Hepatocyte (in vitro differentiated cells): ENCODE measurements at regions not wholly inside any gene's neighbourhood (a gene's known extent, or its start where the extent isn't known, plus 50 kb on each side); places are given as distances from the start of the nearest gene placed in this dataset.
"Not testable (repeated sequence)": the region's sequence is repeated elsewhere in the genome, so short reads cannot be mapped to it uniquely, and the experiment has no call there.

ENCODE experiments used
- DNase-seq: peaks from one replicate; pipeline ENCODE4 v3.0.0-alpha.2; 2016; ENCODE audit warnings: low spot score
- H2AFZ ChIP-seq: fragments of 200-600 bp; sonication (generic); 2 replicates; pipeline ENCODE4 v1.6.0; 2016; ENCODE audit warnings: antibody characterized with exemption, mild to moderate bottlenecking
- H3K27ac ChIP-seq: fragments of 200-600 bp; sonication (generic); 2 replicates; pipeline ENCODE4 v1.5.1; 2016; ENCODE audit warnings: mild to moderate bottlenecking
- H3K27me3 ChIP-seq: fragments of 200-600 bp; sonication (generic); 2 replicates; pipeline ENCODE4 v1.6.1; 2016
- H3K36me3 ChIP-seq: fragments of 200-600 bp; sonication (generic); replicated peaks from 2 replicates; pipeline ENCODE4 v1.5.1; 2016; ENCODE audit warnings: low read depth; ENCODE audit not compliant: insufficient read depth
- H3K4me1 ChIP-seq: fragments of 200-600 bp; sonication (generic); 2 replicates; pipeline ENCODE4 v1.5.1; 2016; ENCODE audit warnings: mild to moderate bottlenecking, moderate library complexity; ENCODE audit not compliant: insufficient read depth
- H3K4me2 ChIP-seq: fragments of 200-600 bp; sonication (generic); 2 replicates; pipeline ENCODE4 v1.6.0; 2016
- H3K4me3 ChIP-seq: fragments of 200-600 bp; sonication (generic); 2 replicates; pipeline ENCODE4 v1.5.1; 2016; ENCODE audit warnings: mild to moderate bottlenecking
- H3K79me2 ChIP-seq: fragments of 200-600 bp; sonication (generic); 2 replicates; pipeline ENCODE4 v1.6.0; 2017; ENCODE audit warnings: mild to moderate bottlenecking
- H3K9me2 ChIP-seq: fragments of 200-600 bp; sonication (generic); replicated peaks from 2 replicates; pipeline ENCODE4 v1.6.0; 2017; ENCODE audit warnings: mild to moderate bottlenecking; ENCODE audit not compliant: insufficient read depth
- H3K9me3 ChIP-seq: fragments of 200-600 bp; sonication (generic); 2 replicates; pipeline ENCODE4 v1.5.1; 2016; ENCODE audit warnings: low read depth, mild to moderate bottlenecking
- H4K20me1 ChIP-seq: fragments of 200-600 bp; sonication (generic); 2 replicates; pipeline ENCODE4 v1.6.0; 2016; ENCODE audit warnings: mild to moderate bottlenecking; ENCODE audit not compliant: insufficient read depth, poor library complexity, severe bottlenecking
- CTCF ChIP-seq: fragments of 200-600 bp; sonication (generic); IDR thresholded peaks from 2 replicates; pipeline ENCODE4 v1.5.1; 2016; ENCODE audit warnings: antibody characterized with exemption, mild to moderate bottlenecking; ENCODE audit not compliant: poor library complexity
- EZH2 ChIP-seq: fragments of 200-600 bp; sonication (generic); IDR thresholded peaks from 2 replicates; pipeline ENCODE4 v1.6.1; 2016; ENCODE audit warnings: antibody characterized with exemption, mild to moderate bottlenecking, borderline replicate concordance
- EZH2phosphoT487 ChIP-seq: fragments of 200-600 bp; sonication (generic); IDR thresholded peaks from one replicate; pipeline ENCODE4 v1.6.1; 2018; ENCODE audit warnings: antibody characterized with exemption, mild to moderate bottlenecking, low read depth, moderate library complexity; ENCODE audit not compliant: unreplicated experiment, severe bottlenecking
- WGBS: methylation state at CpG from one replicate; pipeline ENCODE4 v1.1.6; 2016; ENCODE audit warnings: low lambda C conversion rate; ENCODE audit errors: missing lambda C conversion rate; 5-methylcytosine and 5-hydroxymethylcytosine counted together

GRCh38 chr5:82882316-82882715 is 194.9 kb downstream of the TMEM167A start:
- peaks cover 5% of the 10 kb centered on the region for H3K4me1 ChIP-seq
- H2AFZ ChIP-seq: no peak overlapping the region
- no peaks in the 10 kb centered on the region for H3K9me2 ChIP-seq
- H3K4me2 ChIP-seq: no peak overlapping the region
- H3K27ac ChIP-seq: no peak overlapping the region
- peaks cover 3% of the 10 kb centered on the region for H3K9me3 ChIP-seq
- no peak overlapping the region for H3K4me3 ChIP-seq
- H4K20me1 ChIP-seq: no peaks in the 10 kb centered on the region
- TF ChIP-seq EZH2: no peak
- TF ChIP-seq EZH2phosphoT487: no peak
- no peak for TF ChIP-seq CTCF
- no peak for DNase-seq
- H3K36me3 ChIP-seq: no peaks in the 10 kb centered on the region
- H3K79me2 ChIP-seq: no peaks in the 10 kb centered on the region
- no peaks in the 10 kb centered on the region for H3K27me3 ChIP-seq

GRCh38 chr5:82881571-82882174 is 195.5 kb downstream of the TMEM167A start:
- Histone ChIP-seq H3K9me2 (no peaks in the 10 kb centered on the region), H3K79me2 (no peaks in the 10 kb centered on the region), H2AFZ (no peak overlapping the region), H3K27ac (no peak overlapping the region), H4K20me1 (no peaks in the 10 kb centered on the region), H3K27me3 (no peaks in the 10 kb centered on the region), H3K4me1 (peaks cover 5% of the 10 kb centered on the region), H3K4me2 (no peak overlapping the region), H3K9me3 (peaks cover 3% of the 10 kb centered on the region), H3K36me3 (no peaks in the 10 kb centered on the region), H3K4me3 (no peak overlapping the region)
- 95% methylated on average over 2 of the region's 2 CpGs for WGBS
- DNase-seq: no peak
- no peak for TF ChIP-seq CTCF
- TF ChIP-seq EZH2phosphoT487: no peak
- no peak for TF ChIP-seq EZH2

DNA sequence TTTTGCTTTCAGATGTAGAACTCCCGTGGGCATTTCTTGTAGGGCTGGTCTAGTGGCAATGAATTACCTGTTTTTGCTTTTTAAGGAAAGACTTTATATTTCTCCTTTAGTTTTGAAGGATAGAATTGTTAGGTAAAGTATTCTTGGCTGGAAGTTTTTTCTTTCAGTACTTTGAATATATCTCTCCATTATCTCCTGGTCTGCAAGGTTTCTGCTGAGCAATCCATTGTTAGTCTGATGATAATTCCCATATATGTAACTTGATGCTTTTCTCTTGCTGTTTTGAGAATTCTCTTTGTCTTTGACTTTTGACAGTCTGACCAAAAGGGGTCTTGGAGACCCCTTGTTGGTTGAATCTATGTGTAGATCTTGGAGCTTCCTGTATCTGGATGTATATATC is 198.1 kb downstream of the TMEM167A start:
- no peak overlapping the region for H3K4me3 ChIP-seq
- no peak overlapping the region for H3K4me2 ChIP-seq
- H3K4me1 ChIP-seq: no peaks in the 10 kb centered on the region
- no peak for TF ChIP-seq EZH2phosphoT487
- no peak for TF ChIP-seq EZH2
- no peak for TF ChIP-seq CTCF
- no peaks in the 10 kb centered on the region for H3K9me2 ChIP-seq
- H3K27ac ChIP-seq: no peak overlapping the region
- H3K27me3 ChIP-seq: no peaks in the 10 kb centered on the region
- H2AFZ ChIP-seq: no peak overlapping the region
- H3K36me3 ChIP-seq: no peaks in the 10 kb centered on the region
- WGBS: 79% methylated on average over 1 of the region's 1 CpG
- DNase-seq: no peak
- no peaks in the 10 kb centered on the region for H4K20me1 ChIP-seq
- H3K9me3 ChIP-seq: peaks cover 10% of the 10 kb centered on the region
- no peaks in the 10 kb centered on the region for H3K79me2 ChIP-seq

DNA sequence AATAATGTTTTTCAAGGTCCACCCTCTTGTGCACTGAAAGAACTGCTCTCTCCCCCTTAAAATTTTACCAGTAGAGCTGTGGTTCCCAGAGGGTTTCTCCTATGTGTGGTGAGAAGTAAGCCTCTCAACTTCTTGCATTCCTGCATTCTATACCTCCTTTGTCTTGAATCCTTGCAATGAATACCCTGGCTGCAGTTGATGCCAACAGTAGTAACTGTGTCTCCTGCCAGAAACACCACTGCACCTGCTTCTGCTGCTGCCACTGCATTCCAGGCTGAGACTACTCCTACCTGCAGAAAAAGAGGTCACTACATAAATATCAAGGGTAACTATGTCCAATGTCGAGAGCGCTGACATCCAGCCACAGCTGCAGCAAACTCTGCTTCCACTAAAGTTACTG is 203.7 kb downstream of the TMEM167A start:
- DNase-seq: no peak
- peaks cover 10% of the 10 kb centered on the region for H3K9me3 ChIP-seq
- H3K27me3 ChIP-seq: no peaks in the 10 kb centered on the region
- H3K4me1 ChIP-seq: no peaks in the 10 kb centered on the region
- H4K20me1 ChIP-seq: no peaks in the 10 kb centered on the region
- no peaks in the 10 kb centered on the region for H3K36me3 ChIP-seq
- no peaks in the 10 kb centered on the region for H3K79me2 ChIP-seq
- no peak overlapping the region for H3K4me2 ChIP-seq
- H3K4me3 ChIP-seq: no peak overlapping the region
- H3K9me2 ChIP-seq: no peaks in the 10 kb centered on the region
- H2AFZ ChIP-seq: no peak overlapping the region
- TF ChIP-seq EZH2 (no peak), CTCF (no peak), EZH2phosphoT487 (no peak)
- H3K27ac ChIP-seq: no peak overlapping the region
- 42% methylated on average over 2 of the region's 2 CpGs for WGBS

- DNase-seq, H4K20me1 ChIP-seq, H3K4me2 ChIP-seq, H2AFZ ChIP-seq, H3K36me3 ChIP-seq, H3K27me3 ChIP-seq, H3K4me3 ChIP-seq, H3K4me1 ChIP-seq, H3K27ac ChIP-seq, H3K9me2 ChIP-seq, H3K79me2 ChIP-seq, H3K9me3 ChIP-seq: not testable (repeated sequence)
- 88% methylated on average over 30 of the region's 30 CpGs for WGBS
Measured at GRCh38 chr5:82872321-82873288, 204.6 kb downstream of the TMEM167A start.
